GM23338 (cell line): ENCODE measurements at regions not wholly inside any gene's neighbourhood (a gene's known extent, or its start where the extent isn't known, plus 50 kb on each side); places are given as distances from the start of the nearest gene placed in this dataset.
A peak's percentile ranks its signal among the peaks of the same experiment; 100 is the strongest.

ENCODE experiments used
- ATAC-seq: fragments of 200-7000 bp; cut with Tn5 transposase; 3 replicates; pipeline ENCODE4 v1.9.1; 2020
- DNase-seq: peaks from one replicate; pipeline ENCODE4 v3.0.0-alpha.2; 2015; ENCODE audit warnings: low spot score
- H2AFZ ChIP-seq: fragments of 200-600 bp; sonication (generic); 2 replicates; pipeline ENCODE4 v1.8.0; 2016; ENCODE audit warnings: antibody characterized with exemption, mild to moderate bottlenecking, moderate library complexity
- H3F3A ChIP-seq: fragments of 200-600 bp; sonication (generic); replicated peaks from 2 replicates; pipeline ENCODE4 v1.8.0; 2017; ENCODE audit warnings: antibody characterized with exemption, mixed run types, low read depth
- H3K27ac ChIP-seq: fragments of 200-600 bp; sonication (generic); 2 replicates; pipeline ENCODE4 v1.6.1; 2016; ENCODE audit warnings: low read depth
- H3K27me3 ChIP-seq: fragments of 200-600 bp; sonication (generic); 2 replicates; pipeline ENCODE4 v1.8.0; 2016; ENCODE audit warnings: mild to moderate bottlenecking, mixed run types, moderate library complexity; ENCODE audit not compliant: insufficient read depth
- H3K36me3 ChIP-seq: fragments of 200-600 bp; sonication (generic); 2 replicates; pipeline ENCODE4 v1.8.0; 2016; ENCODE audit warnings: mild to moderate bottlenecking; ENCODE audit not compliant: insufficient read depth
- H3K4me1 ChIP-seq: fragments of 200-600 bp; sonication (generic); 2 replicates; pipeline ENCODE4 v1.8.0; 2016; ENCODE audit warnings: mild to moderate bottlenecking, moderate library complexity; ENCODE audit not compliant: insufficient read depth
- H3K4me2 ChIP-seq: fragments of 200-600 bp; sonication (generic); 2 replicates; pipeline ENCODE4 v1.7.1; 2017; ENCODE audit warnings: mixed run types
- H3K4me3 ChIP-seq: fragments of 200-600 bp; sonication (generic); 2 replicates; pipeline ENCODE4 v1.6.1; 2016; ENCODE audit warnings: mixed run types
- H3K79me2 ChIP-seq: fragments of 200-600 bp; sonication (generic); replicated peaks from 2 replicates; pipeline ENCODE4 v1.8.0; 2017; ENCODE audit warnings: mild to moderate bottlenecking; ENCODE audit not compliant: insufficient read depth
- H3K9me2 ChIP-seq: fragments of 200-600 bp; sonication (generic); 2 replicates; pipeline ENCODE4 v1.8.0; 2017; ENCODE audit not compliant: insufficient read depth
- H4K20me1 ChIP-seq: fragments of 200-600 bp; sonication (generic); replicated peaks from 2 replicates; pipeline ENCODE4 v1.8.0; 2017; ENCODE audit warnings: mild to moderate bottlenecking; ENCODE audit not compliant: insufficient read depth
- H3K27ac Mint-ChIP-seq: 2 replicates; pipeline ENCODE4 v1.8.0; 2020; ENCODE audit warnings: inconsistent platforms, mild to moderate bottlenecking, moderate library complexity, mixed read lengths
- H3K27me3 Mint-ChIP-seq: 3 replicates; pipeline ENCODE4 v1.8.0; 2022; ENCODE audit warnings: low read depth, mild to moderate bottlenecking, moderate library complexity, mixed read lengths, inconsistent platforms; ENCODE audit not compliant: insufficient read depth, poor library complexity
- H3K36me3 Mint-ChIP-seq: 3 replicates; pipeline ENCODE4 v1.8.0; 2021; ENCODE audit warnings: low read depth, mild to moderate bottlenecking, inconsistent platforms, moderate library complexity, mixed read lengths
- H3K4me1 Mint-ChIP-seq: 3 replicates; pipeline ENCODE4 v1.8.0; 2020; ENCODE audit warnings: mild to moderate bottlenecking, inconsistent platforms, mixed read lengths
- H3K4me3 Mint-ChIP-seq: 3 replicates; pipeline ENCODE4 v1.8.0; 2021; ENCODE audit warnings: moderate library complexity, mild to moderate bottlenecking, inconsistent platforms, mixed read lengths
- H3K9me3 Mint-ChIP-seq: 3 replicates; pipeline ENCODE4 v1.8.0; 2020; ENCODE audit warnings: moderate library complexity, mild to moderate bottlenecking, inconsistent platforms, mixed read lengths
- CREB1 ChIP-seq: fragments of 250-450 bp; sonication (Bioruptor Pico); IDR thresholded peaks from 2 replicates; pipeline ENCODE4 v1.5.0; 2020; ENCODE audit warnings: low read depth, mild to moderate bottlenecking, moderate library complexity
- EZH2 ChIP-seq: fragments of 200-600 bp; sonication (generic); IDR thresholded peaks from one replicate; pipeline ENCODE4 v1.8.0; 2017; ENCODE audit warnings: antibody characterized with exemption, mild to moderate bottlenecking, low read depth; ENCODE audit not compliant: unreplicated experiment
- EZH2phosphoT487 ChIP-seq: fragments of 200-600 bp; sonication (generic); IDR thresholded peaks from one replicate; pipeline ENCODE4 v1.8.1; 2018; ENCODE audit warnings: antibody characterized with exemption; ENCODE audit not compliant: unreplicated experiment
- JUNB ChIP-seq: IDR thresholded peaks from one replicate; pipeline ENCODE4 v1.6.1; 2016; ENCODE audit warnings: antibody characterized with exemption; ENCODE audit not compliant: unreplicated experiment
- NANOG ChIP-seq: IDR thresholded peaks from 2 replicates; pipeline ENCODE4 v1.6.1; 2016; ENCODE audit warnings: antibody characterized with exemption, borderline replicate concordance
- POLR2AphosphoS5 ChIP-seq: IDR thresholded peaks from 2 replicates; pipeline ENCODE4 v1.6.1; 2016; ENCODE audit warnings: antibody characterized with exemption, low read depth
- STAT1 ChIP-seq: IDR thresholded peaks from one replicate; pipeline ENCODE4 v1.6.1; 2016; ENCODE audit warnings: antibody characterized with exemption; ENCODE audit not compliant: unreplicated experiment
- ZNF114 ChIP-seq: fragments of 250-450 bp; sonication (Bioruptor Pico); IDR thresholded peaks from 2 replicates; pipeline ENCODE4 v1.5.0; 2020; ENCODE audit warnings: mild to moderate bottlenecking, moderate library complexity
- ZNF331 ChIP-seq: fragments of 250-450 bp; sonication (Bioruptor Pico); IDR thresholded peaks from 2 replicates; pipeline ENCODE4 v1.5.0; 2020; ENCODE audit warnings: low read depth, mild to moderate bottlenecking, moderate library complexity
- TF ChIP-seq, protein P1 (sequence below): fragments of 250-450 bp; sonication (Bioruptor Pico); IDR thresholded peaks from 2 replicates; pipeline ENCODE4 v1.5.0; 2020; ENCODE audit warnings: mild to moderate bottlenecking, moderate library complexity
- TF ChIP-seq, protein P2 (sequence below): IDR thresholded peaks from 2 replicates; pipeline ENCODE4 v1.6.1; 2016; ENCODE audit warnings: antibody characterized with exemption
- TF ChIP-seq, protein P3 (sequence below), 2 experiments: fragments of 200-600 bp in 1 of 2; sonication (generic) in 1 of 2; conservative IDR thresholded peaks; 2 replicates each; pipeline versions ENCODE4 v1.5.1 to v1.6.1; 2016 to 2017; ENCODE audit warnings: antibody characterized with exemption in 2 of 2, low read depth in 2 of 2, mild to moderate bottlenecking in 2 of 2, moderate library complexity in 1 of 2
- TF ChIP-seq, protein P4 (sequence below): IDR thresholded peaks from one replicate; pipeline ENCODE4 v1.6.1; 2018; ENCODE audit warnings: antibody characterized with exemption; ENCODE audit not compliant: unreplicated experiment

- H3K27me3 Mint-ChIP-seq: peaks cover 4% of the 10 kb centered on the region
Measured at GRCh38 chr3:73257186-73257585, 195.7 kb downstream of the EBLN2 start.

More at GRCh38 chr3:73257186-73257585, 195.7 kb downstream of the EBLN2 start:
- Histone ChIP-seq H3K4me2 (no peak overlapping the region), H3K4me3 (no peak overlapping the region), H3K27me3 (no peaks in the 10 kb centered on the region), H3K9me2 (no peaks in the 10 kb centered on the region), H3K36me3 (no peaks in the 10 kb centered on the region), H3K27ac (no peak overlapping the region), H3K4me1 (peaks cover 5% of the 10 kb centered on the region), H3F3A (no peaks in the 10 kb centered on the region), H4K20me1 (no peaks in the 10 kb centered on the region), H2AFZ (0 out of 2 replicates have a peak overlapping the region, but pooled peaks have one; percentile 59), H3K79me2 (no peaks in the 10 kb centered on the region)
- Mint-ChIP-seq H3K4me3 (no peak overlapping the region), H3K9me3 (no peaks in the 10 kb centered on the region), H3K27ac (no peak overlapping the region), H3K4me1 (peaks cover 7% of the 10 kb centered on the region), H3K36me3 (no peaks in the 10 kb centered on the region)
- DNase-seq (no peak), ATAC-seq (no peak)
- TF ChIP-seq, protein P1, sequence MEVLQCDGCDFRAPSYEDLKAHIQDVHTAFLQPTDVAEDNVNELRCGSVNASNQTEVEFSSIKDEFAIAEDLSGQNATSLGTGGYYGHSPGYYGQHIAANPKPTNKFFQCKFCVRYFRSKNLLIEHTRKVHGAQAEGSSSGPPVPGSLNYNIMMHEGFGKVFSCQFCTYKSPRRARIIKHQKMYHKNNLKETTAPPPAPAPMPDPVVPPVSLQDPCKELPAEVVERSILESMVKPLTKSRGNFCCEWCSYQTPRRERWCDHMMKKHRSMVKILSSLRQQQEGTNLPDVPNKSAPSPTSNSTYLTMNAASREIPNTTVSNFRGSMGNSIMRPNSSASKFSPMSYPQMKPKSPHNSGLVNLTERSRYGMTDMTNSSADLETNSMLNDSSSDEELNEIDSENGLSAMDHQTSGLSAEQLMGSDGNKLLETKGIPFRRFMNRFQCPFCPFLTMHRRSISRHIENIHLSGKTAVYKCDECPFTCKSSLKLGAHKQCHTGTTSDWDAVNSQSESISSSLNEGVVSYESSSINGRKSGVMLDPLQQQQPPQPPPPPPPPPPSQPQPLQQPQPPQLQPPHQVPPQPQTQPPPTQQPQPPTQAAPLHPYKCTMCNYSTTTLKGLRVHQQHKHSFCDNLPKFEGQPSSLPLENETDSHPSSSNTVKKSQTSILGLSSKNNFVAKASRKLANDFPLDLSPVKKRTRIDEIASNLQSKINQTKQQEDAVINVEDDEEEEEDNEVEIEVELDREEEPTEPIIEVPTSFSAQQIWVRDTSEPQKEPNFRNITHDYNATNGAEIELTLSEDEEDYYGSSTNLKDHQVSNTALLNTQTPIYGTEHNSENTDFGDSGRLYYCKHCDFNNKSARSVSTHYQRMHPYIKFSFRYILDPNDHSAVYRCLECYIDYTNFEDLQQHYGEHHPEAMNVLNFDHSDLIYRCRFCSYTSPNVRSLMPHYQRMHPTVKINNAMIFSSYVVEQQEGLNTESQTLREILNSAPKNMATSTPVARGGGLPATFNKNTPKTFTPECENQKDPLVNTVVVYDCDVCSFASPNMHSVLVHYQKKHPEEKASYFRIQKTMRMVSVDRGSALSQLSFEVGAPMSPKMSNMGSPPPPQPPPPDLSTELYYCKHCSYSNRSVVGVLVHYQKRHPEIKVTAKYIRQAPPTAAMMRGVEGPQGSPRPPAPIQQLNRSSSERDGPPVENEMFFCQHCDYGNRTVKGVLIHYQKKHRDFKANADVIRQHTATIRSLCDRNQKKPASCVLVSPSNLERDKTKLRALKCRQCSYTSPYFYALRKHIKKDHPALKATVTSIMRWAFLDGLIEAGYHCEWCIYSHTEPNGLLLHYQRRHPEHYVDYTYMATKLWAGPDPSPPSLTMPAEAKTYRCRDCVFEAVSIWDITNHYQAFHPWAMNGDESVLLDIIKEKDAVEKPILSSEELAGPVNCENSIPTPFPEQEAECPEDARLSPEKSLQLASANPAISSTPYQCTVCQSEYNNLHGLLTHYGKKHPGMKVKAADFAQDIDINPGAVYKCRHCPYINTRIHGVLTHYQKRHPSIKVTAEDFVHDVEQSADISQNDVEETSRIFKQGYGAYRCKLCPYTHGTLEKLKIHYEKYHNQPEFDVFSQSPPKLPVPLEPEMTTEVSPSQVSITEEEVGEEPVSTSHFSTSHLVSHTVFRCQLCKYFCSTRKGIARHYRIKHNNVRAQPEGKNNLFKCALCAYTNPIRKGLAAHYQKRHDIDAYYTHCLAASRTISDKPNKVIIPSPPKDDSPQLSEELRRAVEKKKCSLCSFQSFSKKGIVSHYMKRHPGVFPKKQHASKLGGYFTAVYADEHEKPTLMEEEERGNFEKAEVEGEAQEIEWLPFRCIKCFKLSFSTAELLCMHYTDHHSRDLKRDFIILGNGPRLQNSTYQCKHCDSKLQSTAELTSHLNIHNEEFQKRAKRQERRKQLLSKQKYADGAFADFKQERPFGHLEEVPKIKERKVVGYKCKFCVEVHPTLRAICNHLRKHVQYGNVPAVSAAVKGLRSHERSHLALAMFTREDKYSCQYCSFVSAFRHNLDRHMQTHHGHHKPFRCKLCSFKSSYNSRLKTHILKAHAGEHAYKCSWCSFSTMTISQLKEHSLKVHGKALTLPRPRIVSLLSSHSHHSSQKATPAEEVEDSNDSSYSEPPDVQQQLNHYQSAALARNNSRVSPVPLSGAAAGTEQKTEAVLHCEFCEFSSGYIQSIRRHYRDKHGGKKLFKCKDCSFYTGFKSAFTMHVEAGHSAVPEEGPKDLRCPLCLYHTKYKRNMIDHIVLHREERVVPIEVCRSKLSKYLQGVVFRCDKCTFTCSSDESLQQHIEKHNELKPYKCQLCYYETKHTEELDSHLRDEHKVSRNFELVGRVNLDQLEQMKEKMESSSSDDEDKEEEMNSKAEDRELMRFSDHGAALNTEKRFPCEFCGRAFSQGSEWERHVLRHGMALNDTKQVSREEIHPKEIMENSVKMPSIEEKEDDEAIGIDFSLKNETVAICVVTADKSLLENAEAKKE: no peak
- TF ChIP-seq CREB1 (CRISPR knock-in tag) (no peak), NANOG (no peak), ZNF114 (no peak), JUNB (no peak), EZH2 (no peak), EZH2phosphoT487 (no peak), STAT1 (no peak), ZNF331 (no peak), POLR2AphosphoS5 (no peak)
- TF ChIP-seq, protein P2, sequence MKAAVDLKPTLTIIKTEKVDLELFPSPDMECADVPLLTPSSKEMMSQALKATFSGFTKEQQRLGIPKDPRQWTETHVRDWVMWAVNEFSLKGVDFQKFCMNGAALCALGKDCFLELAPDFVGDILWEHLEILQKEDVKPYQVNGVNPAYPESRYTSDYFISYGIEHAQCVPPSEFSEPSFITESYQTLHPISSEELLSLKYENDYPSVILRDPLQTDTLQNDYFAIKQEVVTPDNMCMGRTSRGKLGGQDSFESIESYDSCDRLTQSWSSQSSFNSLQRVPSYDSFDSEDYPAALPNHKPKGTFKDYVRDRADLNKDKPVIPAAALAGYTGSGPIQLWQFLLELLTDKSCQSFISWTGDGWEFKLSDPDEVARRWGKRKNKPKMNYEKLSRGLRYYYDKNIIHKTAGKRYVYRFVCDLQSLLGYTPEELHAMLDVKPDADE: no peak
- TF ChIP-seq, protein P3, sequence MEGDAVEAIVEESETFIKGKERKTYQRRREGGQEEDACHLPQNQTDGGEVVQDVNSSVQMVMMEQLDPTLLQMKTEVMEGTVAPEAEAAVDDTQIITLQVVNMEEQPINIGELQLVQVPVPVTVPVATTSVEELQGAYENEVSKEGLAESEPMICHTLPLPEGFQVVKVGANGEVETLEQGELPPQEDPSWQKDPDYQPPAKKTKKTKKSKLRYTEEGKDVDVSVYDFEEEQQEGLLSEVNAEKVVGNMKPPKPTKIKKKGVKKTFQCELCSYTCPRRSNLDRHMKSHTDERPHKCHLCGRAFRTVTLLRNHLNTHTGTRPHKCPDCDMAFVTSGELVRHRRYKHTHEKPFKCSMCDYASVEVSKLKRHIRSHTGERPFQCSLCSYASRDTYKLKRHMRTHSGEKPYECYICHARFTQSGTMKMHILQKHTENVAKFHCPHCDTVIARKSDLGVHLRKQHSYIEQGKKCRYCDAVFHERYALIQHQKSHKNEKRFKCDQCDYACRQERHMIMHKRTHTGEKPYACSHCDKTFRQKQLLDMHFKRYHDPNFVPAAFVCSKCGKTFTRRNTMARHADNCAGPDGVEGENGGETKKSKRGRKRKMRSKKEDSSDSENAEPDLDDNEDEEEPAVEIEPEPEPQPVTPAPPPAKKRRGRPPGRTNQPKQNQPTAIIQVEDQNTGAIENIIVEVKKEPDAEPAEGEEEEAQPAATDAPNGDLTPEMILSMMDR (conservative IDR thresholded peaks at IDR 0.05; ENCODE audit: low read depth in 2 of 2): no peak
- TF ChIP-seq, protein P4, sequence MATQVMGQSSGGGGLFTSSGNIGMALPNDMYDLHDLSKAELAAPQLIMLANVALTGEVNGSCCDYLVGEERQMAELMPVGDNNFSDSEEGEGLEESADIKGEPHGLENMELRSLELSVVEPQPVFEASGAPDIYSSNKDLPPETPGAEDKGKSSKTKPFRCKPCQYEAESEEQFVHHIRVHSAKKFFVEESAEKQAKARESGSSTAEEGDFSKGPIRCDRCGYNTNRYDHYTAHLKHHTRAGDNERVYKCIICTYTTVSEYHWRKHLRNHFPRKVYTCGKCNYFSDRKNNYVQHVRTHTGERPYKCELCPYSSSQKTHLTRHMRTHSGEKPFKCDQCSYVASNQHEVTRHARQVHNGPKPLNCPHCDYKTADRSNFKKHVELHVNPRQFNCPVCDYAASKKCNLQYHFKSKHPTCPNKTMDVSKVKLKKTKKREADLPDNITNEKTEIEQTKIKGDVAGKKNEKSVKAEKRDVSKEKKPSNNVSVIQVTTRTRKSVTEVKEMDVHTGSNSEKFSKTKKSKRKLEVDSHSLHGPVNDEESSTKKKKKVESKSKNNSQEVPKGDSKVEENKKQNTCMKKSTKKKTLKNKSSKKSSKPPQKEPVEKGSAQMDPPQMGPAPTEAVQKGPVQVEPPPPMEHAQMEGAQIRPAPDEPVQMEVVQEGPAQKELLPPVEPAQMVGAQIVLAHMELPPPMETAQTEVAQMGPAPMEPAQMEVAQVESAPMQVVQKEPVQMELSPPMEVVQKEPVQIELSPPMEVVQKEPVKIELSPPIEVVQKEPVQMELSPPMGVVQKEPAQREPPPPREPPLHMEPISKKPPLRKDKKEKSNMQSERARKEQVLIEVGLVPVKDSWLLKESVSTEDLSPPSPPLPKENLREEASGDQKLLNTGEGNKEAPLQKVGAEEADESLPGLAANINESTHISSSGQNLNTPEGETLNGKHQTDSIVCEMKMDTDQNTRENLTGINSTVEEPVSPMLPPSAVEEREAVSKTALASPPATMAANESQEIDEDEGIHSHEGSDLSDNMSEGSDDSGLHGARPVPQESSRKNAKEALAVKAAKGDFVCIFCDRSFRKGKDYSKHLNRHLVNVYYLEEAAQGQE: no peak
